ENCODE measurements at regions not wholly inside any gene's neighbourhood (a gene's known extent, or its start where the extent isn't known, plus 50 kb on each side); places are given as distances from the start of the nearest gene placed in this dataset.
"Not testable (repeated sequence)": the region's sequence is repeated elsewhere in the genome, so short reads cannot be mapped to it uniquely, and the experiment has no call there.

- not testable (repeated sequence) for H3K9me3 Mint-ChIP-seq; H3K4me1 Mint-ChIP-seq (ENCODE audit: low read depth); ATAC-seq (replicated peaks in 1 of 2); H3K36me3 Mint-ChIP-seq (ENCODE audit: insufficient read depth in 2 of 2); H3K27me3 Mint-ChIP-seq (ENCODE audit: low read depth); H3K4me3 Mint-ChIP-seq; H3K27ac Mint-ChIP-seq; DNase-seq
Measured at GRCh38 chr5:125487652-125488051, 741.2 kb upstream of the ZNF608 start.

- Mint-ChIP-seq H3K4me1 (ENCODE audit: low read depth) (no peaks in the 10 kb centered on the region), H3K27me3 (ENCODE audit: low read depth) (no peaks in the 10 kb centered on the region), H3K27ac (no peak overlapping the region), H3K36me3 (ENCODE audit: insufficient read depth in 2 of 2) (no peaks in the 10 kb centered on the region), H3K4me3 (no peak overlapping the region), H3K9me3 (peaks cover 0 to 2% of the 10 kb centered on the region in 2 donors)
- no peak for DNase-seq
- ATAC-seq (replicated peaks in 1 of 2) = no peak
Measured at GRCh38 chr5:125489146-125489545, 742.7 kb upstream of the ZNF608 start.

GRCh38 chr5:125491986-125492492 lies 745.6 kb upstream of the ZNF608 start:
- no peaks in the 10 kb centered on the region for H3K27me3 Mint-ChIP-seq (ENCODE audit: low read depth)
- H3K4me3 Mint-ChIP-seq = no peak overlapping the region
- ATAC-seq (replicated peaks in 1 of 2) (no peak), DNase-seq (no peak)
- no peaks in the 10 kb centered on the region for H3K36me3 Mint-ChIP-seq (ENCODE audit: insufficient read depth in 2 of 2)
- H3K27ac Mint-ChIP-seq = no peak overlapping the region
- peaks cover 0 to 3% of the 10 kb centered on the region in 2 donors for H3K9me3 Mint-ChIP-seq
- no peaks in the 10 kb centered on the region for H3K4me1 Mint-ChIP-seq (ENCODE audit: low read depth)

- Mint-ChIP-seq H3K27ac (no peak overlapping the region), H3K4me1 (ENCODE audit: low read depth) (no peaks in the 10 kb centered on the region), H3K36me3 (ENCODE audit: insufficient read depth in 2 of 2) (no peaks in the 10 kb centered on the region), H3K27me3 (ENCODE audit: low read depth) (no peaks in the 10 kb centered on the region), H3K4me3 (no peak overlapping the region), H3K9me3 (peaks cover 0 to 3% of the 10 kb centered on the region in 2 donors)
- no peak for DNase-seq
- no peak for ATAC-seq (replicated peaks in 1 of 2)
Measured at GRCh38 chr5:125492977-125493376, 746.5 kb upstream of the ZNF608 start.

- Mint-ChIP-seq H3K27me3 (ENCODE audit: low read depth) (no peaks in the 10 kb centered on the region), H3K4me3 (no peak overlapping the region), H3K36me3 (ENCODE audit: insufficient read depth in 2 of 2) (no peaks in the 10 kb centered on the region), H3K9me3 (peaks cover 3 to 10% of the 10 kb centered on the region in 2 donors), H3K27ac (no peak overlapping the region), H3K4me1 (ENCODE audit: low read depth) (no peaks in the 10 kb centered on the region)
- ATAC-seq (replicated peaks in 1 of 2) = no peak
- DNase-seq = no peak
Measured at GRCh38 chr5:125496393-125496792, 750.0 kb upstream of the ZNF608 start.

- Mint-ChIP-seq H3K27ac (no peak overlapping the region), H3K4me3 (no peak overlapping the region), H3K27me3 (ENCODE audit: low read depth) (no peaks in the 10 kb centered on the region), H3K4me1 (ENCODE audit: low read depth) (no peaks in the 10 kb centered on the region), H3K36me3 (ENCODE audit: insufficient read depth in 2 of 2) (no peaks in the 10 kb centered on the region), H3K9me3 (peaks cover 3 to 10% of the 10 kb centered on the region in 2 donors)
- DNase-seq (no peak), ATAC-seq (replicated peaks in 1 of 2) (no peak)
Measured at GRCh38 chr5:125497651-125498050, 751.2 kb upstream of the ZNF608 start.

GRCh38 chr5:125499636-125500332 lies 753.3 kb upstream of the ZNF608 start:
- Mint-ChIP-seq H3K27ac (no peak overlapping the region), H3K27me3 (ENCODE audit: low read depth) (no peaks in the 10 kb centered on the region), H3K9me3 (peaks cover 3 to 10% of the 10 kb centered on the region in 2 donors), H3K4me1 (ENCODE audit: low read depth) (no peaks in the 10 kb centered on the region), H3K4me3 (no peak overlapping the region), H3K36me3 (ENCODE audit: insufficient read depth in 2 of 2) (no peaks in the 10 kb centered on the region)
- DNase-seq = no peak
- ATAC-seq (replicated peaks in 1 of 2) = no peak

- peaks cover 3 to 7% of the 10 kb centered on the region in 2 donors for H3K9me3 Mint-ChIP-seq
- ATAC-seq (replicated peaks in 1 of 2) = no peak
- DNase-seq = no peak
- H3K27me3 Mint-ChIP-seq (ENCODE audit: low read depth) = no peaks in the 10 kb centered on the region
- H3K4me1 Mint-ChIP-seq (ENCODE audit: low read depth) = no peaks in the 10 kb centered on the region
- no peaks in the 10 kb centered on the region for H3K36me3 Mint-ChIP-seq (ENCODE audit: insufficient read depth in 2 of 2)
- no peak overlapping the region for H3K27ac Mint-ChIP-seq
- H3K4me3 Mint-ChIP-seq = no peak overlapping the region
Measured at GRCh38 chr5:125501396-125501795, 755.0 kb upstream of the ZNF608 start.

- peaks cover 4 to 6% of the 10 kb centered on the region in 2 donors for H3K9me3 Mint-ChIP-seq
- no peaks in the 10 kb centered on the region for H3K4me1 Mint-ChIP-seq (ENCODE audit: low read depth)
- ATAC-seq (replicated peaks in 1 of 2) (no peak), DNase-seq (no peak)
- no peaks in the 10 kb centered on the region for H3K36me3 Mint-ChIP-seq (ENCODE audit: insufficient read depth in 2 of 2)
- no peak overlapping the region for H3K4me3 Mint-ChIP-seq
- H3K27ac Mint-ChIP-seq = no peak overlapping the region
- H3K27me3 Mint-ChIP-seq (ENCODE audit: low read depth) = no peaks in the 10 kb centered on the region
Measured at GRCh38 chr5:125503946-125504345, 757.5 kb upstream of the ZNF608 start.

- no peak overlapping the region for H3K27ac Mint-ChIP-seq
- H3K27me3 Mint-ChIP-seq (ENCODE audit: low read depth) = no peaks in the 10 kb centered on the region
- DNase-seq (no peak), ATAC-seq (replicated peaks in 1 of 2) (no peak)
- no peaks in the 10 kb centered on the region for H3K36me3 Mint-ChIP-seq (ENCODE audit: insufficient read depth in 2 of 2)
- H3K9me3 Mint-ChIP-seq = peaks cover 2 to 4% of the 10 kb centered on the region in 2 donors
- H3K4me1 Mint-ChIP-seq (ENCODE audit: low read depth) = no peaks in the 10 kb centered on the region
- no peak overlapping the region for H3K4me3 Mint-ChIP-seq
Measured at GRCh38 chr5:125505115-125505514, 758.7 kb upstream of the ZNF608 start.

GRCh38 chr5:125506124-125506523 lies 759.7 kb upstream of the ZNF608 start:
- no peak overlapping the region for H3K4me3 Mint-ChIP-seq
- no peak for ATAC-seq (replicated peaks in 1 of 2)
- H3K9me3 Mint-ChIP-seq = peaks cover 2 to 4% of the 10 kb centered on the region in 2 donors
- no peak overlapping the region for H3K27ac Mint-ChIP-seq
- H3K27me3 Mint-ChIP-seq (ENCODE audit: low read depth) = no peaks in the 10 kb centered on the region
- no peaks in the 10 kb centered on the region for H3K36me3 Mint-ChIP-seq (ENCODE audit: insufficient read depth in 2 of 2)
- no peak for DNase-seq
- H3K4me1 Mint-ChIP-seq (ENCODE audit: low read depth) = no peaks in the 10 kb centered on the region

GRCh38 chr5:125508225-125508624 lies 761.8 kb upstream of the ZNF608 start:
- DNase-seq = no peak
- Mint-ChIP-seq H3K27ac (no peak overlapping the region), H3K4me3 (no peak overlapping the region), H3K27me3 (ENCODE audit: low read depth) (no peaks in the 10 kb centered on the region), H3K4me1 (ENCODE audit: low read depth) (no peaks in the 10 kb centered on the region), H3K9me3 (peaks cover 6 to 8% of the 10 kb centered on the region in 2 donors), H3K36me3 (ENCODE audit: insufficient read depth in 2 of 2) (no peaks in the 10 kb centered on the region)
- no peak for ATAC-seq (replicated peaks in 1 of 2)

GRCh38 chr5:125510651-125511050 lies 764.2 kb upstream of the ZNF608 start:
- no peaks in the 10 kb centered on the region for H3K27me3 Mint-ChIP-seq (ENCODE audit: low read depth)
- H3K9me3 Mint-ChIP-seq = peaks cover 7 to 8% of the 10 kb centered on the region in 2 donors
- no peaks in the 10 kb centered on the region for H3K36me3 Mint-ChIP-seq (ENCODE audit: insufficient read depth in 2 of 2)
- ATAC-seq (replicated peaks in 1 of 2) (no peak), DNase-seq (no peak)
- H3K27ac Mint-ChIP-seq = no peak overlapping the region
- H3K4me3 Mint-ChIP-seq = no peak overlapping the region
- H3K4me1 Mint-ChIP-seq (ENCODE audit: low read depth) = no peaks in the 10 kb centered on the region

- no peaks in the 10 kb centered on the region for H3K27me3 Mint-ChIP-seq (ENCODE audit: low read depth)
- DNase-seq = no peak
- ATAC-seq (replicated peaks in 1 of 2) = no peak
- H3K36me3 Mint-ChIP-seq (ENCODE audit: insufficient read depth in 2 of 2) = no peaks in the 10 kb centered on the region
- H3K27ac Mint-ChIP-seq = no peak overlapping the region
- peaks cover 2 to 3% of the 10 kb centered on the region in 2 donors for H3K9me3 Mint-ChIP-seq
- H3K4me1 Mint-ChIP-seq (ENCODE audit: low read depth) = no peaks in the 10 kb centered on the region
- H3K4me3 Mint-ChIP-seq = no peak overlapping the region
Measured at GRCh38 chr5:125517973-125518550, 771.6 kb upstream of the ZNF608 start.
